ENCODE measurements at regions not wholly inside any gene's neighbourhood (a gene's known extent, or its start where the extent isn't known, plus 50 kb on each side); places are given as distances from the start of the nearest gene placed in this dataset.
A peak's percentile ranks its signal among the peaks of the same experiment; 100 is the strongest.
"Not testable (repeated sequence)": the region's sequence is repeated elsewhere in the genome, so short reads cannot be mapped to it uniquely, and the experiment has no call there.

- no peak for DNase-seq
These were observed 76.3 kb downstream of the DRAM2 start for GRCh38 chr1:111063595-111063994.

- DNase-seq = no peak
These were observed 77.3 kb downstream of the DRAM2 start for GRCh38 chr1:111062624-111063023.

- no peak for DNase-seq
These were observed 77.8 kb downstream of the DRAM2 start for GRCh38 chr1:111062081-111062480.

- DNase-seq = no peak
These were observed 85.2 kb downstream of the DRAM2 start for GRCh38 chr1:111054656-111055055.

GRCh38 chr1:111052246-111052645, 87.6 kb downstream of the DRAM2 start:
- no peak for DNase-seq

GRCh38 chr1:111048253-111048652, 84.5 kb upstream of the LRIF1 start:
- not testable (repeated sequence) for DNase-seq

GRCh38 chr1:111045033-111045722, 81.5 kb upstream of the LRIF1 start:
- no peak for DNase-seq

GRCh38 chr1:111032295-111032897, 68.7 kb upstream of the LRIF1 start:
- DNase-seq = peak; percentile 3

GRCh38 chr1:111030590-111030989, 66.9 kb upstream of the LRIF1 start:
- DNase-seq = peak; percentile 1

- DNase-seq = no peak
These were observed 61.4 kb upstream of the LRIF1 start for GRCh38 chr1:111025109-111025508.

- DNase-seq = no peak
These were observed 51.5 kb upstream of the LRIF1 start for GRCh38 chr1:111015222-111015621.
